HG02970 (cell line): ENCODE measurements at regions not wholly inside any gene's neighbourhood (a gene's known extent, or its start where the extent isn't known, plus 50 kb on each side); places are given as distances from the start of the nearest gene placed in this dataset.
A peak's percentile ranks its signal among the peaks of the same experiment; 100 is the strongest.
"Not testable (repeated sequence)": the region's sequence is repeated elsewhere in the genome, so short reads cannot be mapped to it uniquely, and the experiment has no call there.

Source experiments
- ATAC-seq: cut with Tn5 transposase; IDR thresholded peaks from one replicate; pipeline ENCODE4 v1.9.1; 2021; ENCODE audit warnings: mild to moderate bottlenecking, moderate library complexity, moderate number of reproducible peaks; ENCODE audit not compliant: unreplicated experiment, low FRiP score

GRCh38 chr15:81875717-81876116 is 170.1 kb downstream of the MEX3B start:
- ATAC-seq: not testable (repeated sequence)

- ATAC-seq: not testable (repeated sequence)
Observed at GRCh38 chr15:81870746-81871106, 175.1 kb downstream of the MEX3B start.

GRCh38 chr15:81870062-81870745 is 175.6 kb downstream of the MEX3B start:
- ATAC-seq: not testable (repeated sequence)

- no peak for ATAC-seq
Observed at GRCh38 chr15:81869161-81869954, 176.5 kb downstream of the MEX3B start.

GRCh38 chr15:81865850-81866537 is 179.8 kb downstream of the MEX3B start:
- peak; percentile 90 for ATAC-seq

- ATAC-seq: no peak
Observed at GRCh38 chr15:81863162-81863561, 182.7 kb downstream of the MEX3B start.

- no peak for ATAC-seq
Observed at GRCh38 chr15:81859737-81860516, 185.9 kb downstream of the MEX3B start.

GRCh38 chr15:81858586-81858985 is 187.2 kb downstream of the MEX3B start:
- no peak for ATAC-seq

GRCh38 chr15:81858136-81858535 is 187.7 kb downstream of the MEX3B start:
- no peak for ATAC-seq

GRCh38 chr15:81856634-81857026 is 189.2 kb downstream of the MEX3B start:
- ATAC-seq: no peak

GRCh38 chr15:81856001-81856633 is 189.7 kb downstream of the MEX3B start:
- ATAC-seq: no peak

GRCh38 chr15:81853150-81853748 is 192.6 kb downstream of the MEX3B start:
- ATAC-seq: no peak

GRCh38 chr15:81852411-81853149 is 193.2 kb downstream of the MEX3B start:
- no peak for ATAC-seq

GRCh38 chr15:81851757-81852156 is 194.1 kb downstream of the MEX3B start:
- no peak for ATAC-seq

GRCh38 chr15:81851325-81851724 is 194.5 kb downstream of the MEX3B start:
- ATAC-seq: no peak

- ATAC-seq: no peak
Observed at GRCh38 chr15:81849289-81849688, 196.5 kb downstream of the MEX3B start.

GRCh38 chr15:81848701-81849100 is 197.1 kb downstream of the MEX3B start:
- ATAC-seq: no peak

GRCh38 chr15:81843757-81844407 is 201.9 kb downstream of the MEX3B start:
- no peak for ATAC-seq

- ATAC-seq: no peak
Observed at GRCh38 chr15:81843226-81843625, 202.6 kb downstream of the MEX3B start.
